HEK293T (cell line): ENCODE measurements at regions not wholly inside any gene's neighbourhood (a gene's known extent, or its start where the extent isn't known, plus 50 kb on each side); places are given as distances from the start of the nearest gene placed in this dataset.

Experiments
- BHLHE40 ChIP-seq: fragments of 450-650 bp; IDR thresholded peaks from 2 replicates; pipeline ENCODE4 v1.6.1; 2016; ENCODE audit warnings: mild to moderate bottlenecking, moderate library complexity, borderline replicate concordance
- FOXA1 ChIP-seq: fragments of 450-650 bp; IDR thresholded peaks from 2 replicates; pipeline ENCODE4 v1.6.1; 2016; ENCODE audit warnings: mild to moderate bottlenecking
- FOXK2 ChIP-seq: fragments of 450-650 bp; IDR thresholded peaks from 2 replicates; pipeline ENCODE4 v1.6.1; 2016; ENCODE audit warnings: mild to moderate bottlenecking
- FOXM1 ChIP-seq: fragments of 450-650 bp; IDR thresholded peaks from 2 replicates; pipeline ENCODE4 v1.6.1; 2017; ENCODE audit warnings: mild to moderate bottlenecking, borderline replicate concordance
- L3MBTL2 ChIP-seq: fragments of 450-650 bp; conservative IDR thresholded peaks from 2 replicates; pipeline ENCODE4 v1.6.1; 2016; ENCODE audit warnings: mild to moderate bottlenecking
- LEF1 ChIP-seq: fragments of 450-650 bp; IDR thresholded peaks from 2 replicates; pipeline ENCODE4 v1.6.1; 2017; ENCODE audit warnings: mild to moderate bottlenecking, borderline replicate concordance
- NFRKB ChIP-seq: fragments of 450-650 bp; IDR thresholded peaks from 2 replicates; pipeline ENCODE4 v1.6.1; 2016; ENCODE audit warnings: mild to moderate bottlenecking, moderate library complexity
- SP1 ChIP-seq: fragments of 450-650 bp; IDR thresholded peaks from 2 replicates; pipeline ENCODE4 v1.6.1; 2017
- SUZ12 ChIP-seq: fragments of 450-650 bp; IDR thresholded peaks from 2 replicates; pipeline ENCODE4 v1.6.1; 2016; ENCODE audit warnings: mild to moderate bottlenecking
- TARDBP ChIP-seq: fragments of 450-650 bp; IDR thresholded peaks from 2 replicates; pipeline ENCODE4 v1.6.1; 2016
- ZNF384 ChIP-seq: fragments of 450-650 bp; IDR thresholded peaks from 2 replicates; pipeline ENCODE4 v1.6.1; 2016
- TF ChIP-seq, protein P1 (sequence below): fragments of 450-650 bp; IDR thresholded peaks from 2 replicates; pipeline ENCODE4 v1.6.1; 2016

DNA sequence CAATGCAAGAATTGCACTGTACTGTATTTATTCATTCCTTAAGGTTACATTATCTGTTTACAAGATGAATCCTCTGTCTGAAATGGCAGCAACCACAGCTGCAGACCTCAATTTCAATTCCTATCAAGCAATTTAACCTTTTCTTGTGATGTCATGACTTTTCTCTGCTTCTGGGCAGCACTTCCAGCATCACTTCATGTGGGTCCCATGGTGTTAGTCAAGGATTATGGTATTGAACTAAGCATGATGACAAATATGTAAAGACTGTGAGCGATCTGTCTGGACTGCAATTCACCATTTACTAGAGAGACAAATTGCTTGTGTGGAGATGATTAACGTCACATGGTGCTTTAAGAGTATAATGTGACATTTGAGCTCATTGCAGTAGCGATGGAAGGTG lies 90.5 kb upstream of the CCN2 start:
- TF ChIP-seq SUZ12 (no peak), NFRKB (no peak), TARDBP (no peak), LEF1 (no peak), FOXA1 (no peak), ZNF384 (no peak), SP1 (no peak), FOXM1 (no peak), FOXK2 (no peak), BHLHE40 (no peak), L3MBTL2 (no peak)
- TF ChIP-seq, protein P1, sequence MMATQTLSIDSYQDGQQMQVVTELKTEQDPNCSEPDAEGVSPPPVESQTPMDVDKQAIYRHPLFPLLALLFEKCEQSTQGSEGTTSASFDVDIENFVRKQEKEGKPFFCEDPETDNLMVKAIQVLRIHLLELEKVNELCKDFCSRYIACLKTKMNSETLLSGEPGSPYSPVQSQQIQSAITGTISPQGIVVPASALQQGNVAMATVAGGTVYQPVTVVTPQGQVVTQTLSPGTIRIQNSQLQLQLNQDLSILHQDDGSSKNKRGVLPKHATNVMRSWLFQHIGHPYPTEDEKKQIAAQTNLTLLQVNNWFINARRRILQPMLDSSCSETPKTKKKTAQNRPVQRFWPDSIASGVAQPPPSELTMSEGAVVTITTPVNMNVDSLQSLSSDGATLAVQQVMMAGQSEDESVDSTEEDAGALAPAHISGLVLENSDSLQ = no peak
